ENCODE measurements at regions not wholly inside any gene's neighbourhood (a gene's known extent, or its start where the extent isn't known, plus 50 kb on each side); places are given as distances from the start of the nearest gene placed in this dataset.

DNA sequence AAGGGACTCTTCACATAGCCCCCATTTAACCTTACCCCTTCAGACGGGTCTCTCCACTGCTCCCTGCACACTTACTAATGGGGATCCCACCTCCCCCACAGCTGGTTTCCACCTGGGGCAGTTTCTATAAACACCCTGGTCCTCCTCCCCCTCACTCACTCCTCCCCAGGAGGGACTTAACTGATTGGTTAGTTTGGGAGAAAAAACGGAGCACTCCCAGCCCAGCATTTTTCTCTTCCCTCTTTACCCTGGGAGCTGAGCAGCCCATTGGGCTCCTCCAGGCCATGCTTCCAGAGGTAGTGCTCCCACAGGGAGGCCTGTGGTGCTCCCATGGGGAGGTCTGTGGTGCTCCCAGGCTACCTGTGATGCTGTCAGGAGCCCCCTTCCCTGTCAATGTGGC, 93.7 kb downstream of the MIS18A start:
- no peak overlapping the region for H3K4me3 ChIP-seq (ENCODE audit: control insufficient read depth, low read depth, low read length)
- no peak for DNase-seq (ENCODE audit: low read depth)
- no peak for TF ChIP-seq CTCF (conservative IDR thresholded peaks at IDR 0.05; ENCODE audit: control insufficient read depth, insufficient read depth, low read depth, low read length)

DNA sequence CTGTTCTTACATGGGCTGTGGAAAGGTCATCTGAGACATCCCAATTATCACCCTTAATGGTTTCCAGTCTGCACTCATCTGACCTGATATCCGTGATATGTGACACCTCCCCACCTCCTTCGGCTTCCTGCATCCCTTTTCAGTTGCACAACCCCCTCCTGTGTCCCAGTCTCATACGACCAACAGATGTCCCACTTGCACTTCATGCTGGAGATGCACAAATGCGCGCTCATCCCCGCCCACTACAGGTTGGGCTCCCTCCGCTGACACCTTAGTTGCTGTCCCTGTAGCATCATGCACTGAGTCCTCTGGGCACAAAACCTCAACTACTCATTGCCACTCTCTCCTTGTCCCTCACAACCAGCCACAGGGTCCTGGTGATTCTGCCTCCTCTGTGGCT, 94.4 kb downstream of the MIS18A start:
- no peak overlapping the region for H3K4me3 ChIP-seq (ENCODE audit: control insufficient read depth, low read depth, low read length)
- no peak for DNase-seq (ENCODE audit: low read depth)
- TF ChIP-seq CTCF (conservative IDR thresholded peaks at IDR 0.05; ENCODE audit: control insufficient read depth, insufficient read depth, low read depth, low read length): no peak

GRCh38 chr21:32184065-32184464, 94.8 kb downstream of the MIS18A start:
- H3K4me3 ChIP-seq (ENCODE audit: control insufficient read depth, low read depth, low read length): no peak overlapping the region
- DNase-seq (ENCODE audit: low read depth): no peak
- TF ChIP-seq CTCF (conservative IDR thresholded peaks at IDR 0.05; ENCODE audit: control insufficient read depth, insufficient read depth, low read depth, low read length): no peak

DNA sequence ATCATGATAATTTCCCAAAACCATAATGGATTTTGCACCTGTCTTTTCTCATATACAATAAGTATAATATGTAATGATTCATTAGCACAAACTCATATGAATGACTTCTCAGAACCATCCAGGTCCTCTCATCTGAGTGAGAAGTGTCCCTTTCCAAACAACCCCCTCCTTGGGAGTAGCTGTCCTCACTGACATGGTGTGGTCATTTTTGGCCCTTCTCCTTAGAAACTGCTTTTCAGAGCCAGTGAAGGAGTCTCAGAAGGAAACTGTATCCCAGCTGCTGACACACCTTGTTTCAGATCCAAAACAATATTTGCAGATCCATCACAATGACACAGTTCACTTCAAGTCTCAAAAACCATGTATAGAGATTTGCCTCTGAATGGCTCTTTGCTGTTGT, 95.5 kb downstream of the MIS18A start:
- no peak for DNase-seq (ENCODE audit: low read depth)
- no peak overlapping the region for H3K4me3 ChIP-seq (ENCODE audit: control insufficient read depth, low read depth, low read length)
- TF ChIP-seq CTCF (conservative IDR thresholded peaks at IDR 0.05; ENCODE audit: control insufficient read depth, insufficient read depth, low read depth, low read length): no peak

DNA sequence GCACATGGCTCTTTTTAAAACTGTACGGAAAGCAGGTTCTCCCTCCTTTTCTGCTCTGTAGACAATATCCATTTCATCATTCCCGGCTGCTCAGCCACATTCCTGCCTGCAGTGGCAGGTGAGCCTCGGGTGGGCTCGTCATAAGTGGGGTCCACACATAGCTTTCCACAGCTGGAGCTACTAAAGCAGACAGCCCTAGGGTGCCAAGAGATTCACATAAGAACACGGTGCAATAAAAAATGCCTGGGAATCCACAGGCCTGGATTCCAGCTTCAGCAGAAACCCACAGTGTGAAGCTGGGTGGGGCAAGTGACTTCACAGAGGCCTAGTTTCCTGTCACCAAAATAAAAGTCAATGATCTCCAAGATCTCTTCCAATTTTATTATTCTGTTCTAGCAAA, 96.4 kb downstream of the MIS18A start:
- no peak for DNase-seq (ENCODE audit: low read depth)
- no peak for TF ChIP-seq CTCF (conservative IDR thresholded peaks at IDR 0.05; ENCODE audit: control insufficient read depth, insufficient read depth, low read depth, low read length)
- H3K4me3 ChIP-seq (ENCODE audit: control insufficient read depth, low read depth, low read length): no peak overlapping the region

- TF ChIP-seq CTCF (conservative IDR thresholded peaks at IDR 0.05; ENCODE audit: control insufficient read depth, insufficient read depth, low read depth, low read length): no peak
- no peak overlapping the region for H3K4me3 ChIP-seq (ENCODE audit: control insufficient read depth, low read depth, low read length)
- DNase-seq (ENCODE audit: low read depth): no peak
Observed at GRCh38 chr21:32181457-32181856, 97.4 kb downstream of the MIS18A start.

DNA sequence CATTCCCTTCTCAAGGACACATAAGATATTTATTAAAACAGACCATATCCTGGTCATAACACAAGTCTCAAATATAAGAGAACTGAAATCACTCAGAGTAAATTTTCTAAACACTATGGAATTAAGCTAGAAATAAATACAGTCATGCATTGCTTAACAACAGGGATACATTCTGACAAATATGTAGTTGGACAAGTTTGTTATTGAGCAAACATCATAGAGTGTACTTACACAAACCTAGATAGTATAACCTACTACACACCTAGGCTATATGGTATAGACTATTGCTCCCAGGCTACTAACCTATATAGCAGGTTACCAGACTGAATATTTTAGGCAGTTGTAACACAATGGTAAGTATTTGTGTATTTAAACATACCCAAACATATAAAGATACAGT, 104.0 kb downstream of the MIS18A start:
- TF ChIP-seq CTCF (conservative IDR thresholded peaks at IDR 0.05; ENCODE audit: control insufficient read depth, insufficient read depth, low read depth, low read length): no peak
- H3K4me3 ChIP-seq (ENCODE audit: control insufficient read depth, low read depth, low read length): no peak overlapping the region
- DNase-seq (ENCODE audit: low read depth): no peak

Measured in fibroblast of mammary gland (primary cell).